ENCODE measurements at regions not wholly inside any gene's neighbourhood (a gene's known extent, or its start where the extent isn't known, plus 50 kb on each side); places are given as distances from the start of the nearest gene placed in this dataset.
"Not testable (repeated sequence)": the region's sequence is repeated elsewhere in the genome, so short reads cannot be mapped to it uniquely, and the experiment has no call there.

- no peak for DNase-seq (ENCODE audit: insufficient read length, low spot score)
- no peak for FAIRE-seq
These were observed 106.4 kb downstream of the MINAR1 start for GRCh38 chr15:79538527-79538926.

- no peak for DNase-seq (ENCODE audit: insufficient read length, low spot score)
- no peak for FAIRE-seq
These were observed 107.3 kb downstream of the MINAR1 start for GRCh38 chr15:79539401-79539800.

GRCh38 chr15:79540551-79540950 lies 108.4 kb downstream of the MINAR1 start:
- FAIRE-seq (no peak), DNase-seq (ENCODE audit: insufficient read length, low spot score) (no peak)

- FAIRE-seq (no peak), DNase-seq (ENCODE audit: insufficient read length, low spot score) (no peak)
These were observed 109.1 kb downstream of the MINAR1 start for GRCh38 chr15:79541196-79541595.

GRCh38 chr15:79543097-79543496 lies 111.0 kb downstream of the MINAR1 start:
- DNase-seq (ENCODE audit: insufficient read length, low spot score) (no peak), FAIRE-seq (no peak)

- DNase-seq (ENCODE audit: insufficient read length, low spot score) (no peak), FAIRE-seq (no peak)
These were observed 117.1 kb downstream of the MINAR1 start for GRCh38 chr15:79549196-79549595.

GRCh38 chr15:79560384-79560783 lies 128.2 kb downstream of the MINAR1 start:
- DNase-seq (ENCODE audit: insufficient read length, low spot score), result no peak
- no peak for FAIRE-seq

GRCh38 chr15:79561982-79562381 lies 129.8 kb downstream of the MINAR1 start:
- DNase-seq (ENCODE audit: insufficient read length, low spot score) (no peak), FAIRE-seq (no peak)

- DNase-seq (ENCODE audit: insufficient read length, low spot score) (no peak), FAIRE-seq (no peak)
These were observed 130.3 kb downstream of the MINAR1 start for GRCh38 chr15:79562403-79562815.

- FAIRE-seq (no peak), DNase-seq (ENCODE audit: insufficient read length, low spot score) (no peak)
These were observed 130.8 kb downstream of the MINAR1 start for GRCh38 chr15:79562899-79563298.

GRCh38 chr15:79570004-79570403 lies 137.9 kb downstream of the MINAR1 start:
- DNase-seq (ENCODE audit: insufficient read length, low spot score) (no peak), FAIRE-seq (no peak)

GRCh38 chr15:79572691-79573404 lies 140.7 kb downstream of the MINAR1 start:
- FAIRE-seq, result no peak
- DNase-seq (ENCODE audit: insufficient read length, low spot score), result no peak

- DNase-seq (ENCODE audit: insufficient read length, low spot score); FAIRE-seq: not testable (repeated sequence)
These were observed 142.5 kb downstream of the MINAR1 start for GRCh38 chr15:79574431-79575273.

- DNase-seq (ENCODE audit: insufficient read length, low spot score) (no peak), FAIRE-seq (no peak)
These were observed 150.5 kb downstream of the MINAR1 start for GRCh38 chr15:79582650-79583049.

GRCh38 chr15:79592126-79592525 lies 160.0 kb downstream of the MINAR1 start:
- FAIRE-seq (no peak), DNase-seq (ENCODE audit: insufficient read length, low spot score) (no peak)

- DNase-seq (ENCODE audit: insufficient read length, low spot score), result no peak
- FAIRE-seq, result no peak
These were observed 161.2 kb downstream of the MINAR1 start for GRCh38 chr15:79593119-79593869.

GRCh38 chr15:79595306-79595705 lies 163.2 kb downstream of the MINAR1 start:
- DNase-seq (ENCODE audit: insufficient read length, low spot score) (no peak), FAIRE-seq (no peak)

- DNase-seq (ENCODE audit: insufficient read length, low spot score) (peak; percentile 69), FAIRE-seq (no peak)
These were observed 164.0 kb downstream of the MINAR1 start for GRCh38 chr15:79595995-79596622.

- FAIRE-seq, result no peak
- no peak for DNase-seq (ENCODE audit: insufficient read length, low spot score)
These were observed 166.5 kb downstream of the MINAR1 start for GRCh38 chr15:79598639-79599038.

- DNase-seq (ENCODE audit: insufficient read length, low spot score), result no peak
- no peak for FAIRE-seq
These were observed 169.4 kb downstream of the MINAR1 start for GRCh38 chr15:79601405-79602086.

Data from HTR-8/SVneo (cell line).